ENCODE measurements at regions not wholly inside any gene's neighbourhood (a gene's known extent, or its start where the extent isn't known, plus 50 kb on each side); places are given as distances from the start of the nearest gene placed in this dataset.

DNA sequence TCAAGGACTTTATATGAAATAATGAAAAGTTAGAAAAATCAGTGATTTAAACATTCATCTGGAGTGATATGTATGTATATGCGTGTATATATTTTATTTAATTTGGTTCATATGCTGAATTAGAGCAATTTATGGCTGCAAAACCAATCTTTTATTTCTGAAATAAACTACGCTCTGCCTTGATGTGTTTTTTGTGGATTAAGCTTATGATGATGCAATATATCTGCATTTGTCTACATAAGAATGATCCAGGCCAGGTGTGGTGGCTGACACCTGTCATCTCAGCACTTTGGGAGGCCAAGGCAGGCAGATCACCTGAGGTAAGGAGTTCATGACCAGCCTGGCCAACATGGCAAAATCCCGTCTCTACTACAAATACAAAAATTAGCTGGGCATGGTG is 1842.3 kb upstream of the CDH6 start:
- no peak for DNase-seq

DNA sequence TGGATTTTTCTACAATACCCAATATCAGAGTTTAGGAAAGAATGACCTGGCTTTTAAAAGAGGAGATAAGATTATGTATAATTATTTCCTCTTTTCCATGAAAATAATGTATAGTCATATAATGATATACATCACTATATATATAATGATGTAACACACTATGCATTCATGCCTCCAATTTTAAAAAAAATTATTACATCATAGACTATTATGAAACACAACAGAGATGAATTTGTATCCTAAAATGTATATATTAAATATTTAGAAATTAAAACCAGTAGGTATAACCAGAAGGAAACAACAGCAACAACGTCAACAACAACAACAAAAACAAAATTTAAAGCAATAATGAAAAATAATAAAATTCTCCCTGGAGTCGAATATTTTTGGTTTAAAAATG is 1856.5 kb upstream of the CDH6 start:
- no peak for DNase-seq

DNA sequence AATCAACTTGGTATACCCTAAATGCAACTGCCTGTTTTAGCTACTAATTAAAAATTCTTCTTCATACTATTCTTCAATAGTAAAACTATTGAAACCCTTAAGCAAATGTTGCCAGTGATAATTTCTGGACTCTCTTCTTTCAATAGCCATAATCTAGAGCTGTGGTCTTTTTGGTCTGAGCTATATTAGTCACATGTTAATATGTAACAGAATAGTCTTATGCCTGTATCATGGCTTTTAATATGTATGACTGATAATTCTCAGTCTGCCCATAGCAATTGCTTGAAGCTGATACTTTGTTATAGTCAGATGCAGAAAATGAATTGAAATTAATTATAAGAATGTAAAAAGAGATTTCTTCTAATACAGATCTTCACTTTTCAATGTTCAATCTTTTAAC is 1871.9 kb upstream of the CDH6 start:
- no peak for DNase-seq

DNA sequence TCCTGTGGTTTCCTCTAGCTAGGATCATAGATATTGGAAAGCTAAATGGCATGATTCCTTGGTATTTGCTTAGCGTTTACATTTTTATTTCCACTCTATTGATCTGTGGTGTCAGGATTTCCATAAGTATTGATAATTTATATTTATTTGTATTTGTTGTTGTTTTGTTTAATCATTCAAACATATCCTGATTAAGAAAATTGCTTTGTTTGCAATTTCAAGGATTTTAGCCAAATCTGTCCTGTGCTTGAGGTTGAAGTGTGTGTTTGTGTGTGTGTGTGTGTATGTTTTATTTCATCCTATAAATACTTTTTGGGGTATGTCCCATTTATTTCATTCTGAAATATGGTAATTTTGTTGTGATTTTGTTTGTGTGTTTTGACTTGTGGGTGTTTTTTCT is 1884.1 kb upstream of the CDH6 start:
- DNase-seq: no peak

DNA sequence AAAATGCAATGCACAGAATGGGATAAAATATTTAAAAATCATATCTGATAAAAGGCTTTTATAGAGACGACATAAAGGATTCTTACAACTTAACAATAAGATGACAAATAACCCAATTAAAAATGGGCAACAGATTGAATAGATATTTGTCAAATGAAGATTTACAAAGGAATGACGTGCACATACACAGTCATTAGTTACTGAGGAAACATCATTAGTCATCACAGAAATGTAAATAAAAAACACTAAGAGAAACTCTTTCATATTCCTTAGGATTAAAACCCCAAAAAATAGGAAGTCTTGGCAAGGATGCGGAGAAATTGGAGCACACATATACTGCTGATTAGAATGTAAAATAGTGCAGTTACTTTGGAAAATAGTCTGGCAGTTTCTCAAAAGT is 1886.0 kb upstream of the CDH6 start:
- DNase-seq: no peak

DNA sequence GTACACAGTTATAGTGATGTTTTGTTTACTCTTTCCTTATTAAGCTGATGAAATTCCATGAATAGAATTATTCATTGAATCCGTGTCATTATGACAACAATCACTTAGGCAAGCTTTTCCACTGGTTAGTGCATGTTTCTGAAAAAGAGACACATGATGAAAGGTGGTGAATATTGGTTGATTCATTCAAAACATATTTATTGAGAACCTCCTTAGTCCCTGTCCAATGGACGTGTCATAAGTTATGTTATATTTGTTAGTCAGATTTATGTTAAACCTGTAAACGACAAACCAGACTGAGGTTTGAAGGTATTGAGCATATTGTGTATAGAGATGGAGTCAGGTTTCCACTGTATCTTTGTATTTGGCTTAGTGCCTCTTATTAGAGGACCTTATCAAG is 1888.9 kb upstream of the CDH6 start:
- no peak for DNase-seq

DNA sequence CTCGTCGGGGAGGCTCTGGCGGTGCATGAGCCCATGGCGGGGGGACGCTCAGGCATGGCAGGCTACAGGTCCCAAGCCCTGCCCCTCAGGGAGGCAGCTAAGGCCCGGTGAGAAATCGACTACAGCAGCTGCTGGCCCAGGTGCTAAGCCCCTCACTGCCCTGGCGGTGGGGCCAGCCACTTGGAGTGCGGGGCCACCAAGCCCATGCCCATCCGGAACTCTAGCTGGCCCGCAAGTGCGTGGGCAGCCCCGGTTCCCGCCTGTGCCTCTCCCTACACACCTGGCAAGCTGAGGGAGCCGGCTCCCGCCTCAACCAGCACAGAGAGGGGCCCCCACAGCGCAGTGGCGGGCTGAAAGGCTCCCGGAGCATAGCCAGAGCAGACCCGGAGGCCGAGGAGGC is 1896.9 kb upstream of the CDH6 start:
- DNase-seq: no peak

DNA sequence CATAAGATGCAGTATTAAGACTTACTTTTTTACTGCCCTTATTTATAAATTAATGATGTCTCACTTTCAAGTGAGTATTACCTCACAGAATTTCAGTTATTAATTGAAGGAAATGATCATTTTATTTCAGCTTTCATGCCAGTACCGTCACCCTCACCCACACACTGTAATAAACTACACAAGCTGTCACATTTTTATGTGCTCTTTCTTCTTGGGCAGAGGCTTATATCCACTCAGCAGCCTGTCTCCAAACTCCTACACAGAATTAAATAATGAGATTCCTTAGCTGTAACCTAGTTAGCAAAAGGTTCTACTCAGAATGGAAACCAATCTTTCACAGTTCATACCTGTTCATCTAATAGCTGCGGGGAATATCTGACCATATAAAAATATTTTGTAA is 1915.8 kb upstream of the CDH6 start:
- no peak for DNase-seq

DNA sequence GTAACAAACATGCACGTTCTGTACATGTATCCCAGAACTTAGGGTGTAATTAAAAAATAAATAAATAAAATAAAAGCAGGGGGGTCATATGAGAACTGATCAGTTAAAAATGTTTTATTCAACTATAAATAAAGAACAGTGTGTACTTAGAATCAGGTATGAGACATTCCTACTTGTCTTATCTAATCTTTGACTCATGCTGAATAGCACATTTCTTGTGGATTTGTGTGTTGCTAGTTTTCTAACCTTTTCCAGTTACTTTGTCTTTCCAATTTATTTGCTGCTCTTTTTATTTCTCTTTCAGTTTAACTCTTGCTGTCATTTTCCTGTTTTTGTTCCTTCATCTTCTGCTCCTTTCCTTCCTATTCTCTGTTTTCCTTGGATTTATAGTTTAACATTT is 1917.1 kb upstream of the CDH6 start:
- no peak for DNase-seq

DNA sequence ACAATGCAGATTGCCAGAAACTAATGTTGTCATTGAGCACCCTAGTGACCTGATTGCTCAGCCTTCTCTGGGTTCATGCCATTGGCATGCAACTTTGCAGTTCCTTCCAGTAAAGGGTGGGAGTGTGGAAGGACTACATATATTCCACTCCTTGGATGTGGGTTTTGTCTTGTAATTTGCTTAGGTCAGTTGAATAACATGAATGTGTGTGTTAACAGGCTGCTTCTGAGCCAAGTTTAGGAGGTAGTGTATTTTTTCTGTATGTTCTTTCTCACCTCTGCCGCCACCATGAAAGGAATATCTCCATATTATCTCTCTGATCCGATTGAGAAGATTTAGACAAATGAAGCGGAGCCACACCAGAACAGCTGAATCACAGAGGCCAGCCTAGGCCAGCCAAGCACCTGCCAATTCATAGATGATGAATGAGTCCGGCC is 1929.6 kb upstream of the CDH6 start:
- no peak for DNase-seq

DNA sequence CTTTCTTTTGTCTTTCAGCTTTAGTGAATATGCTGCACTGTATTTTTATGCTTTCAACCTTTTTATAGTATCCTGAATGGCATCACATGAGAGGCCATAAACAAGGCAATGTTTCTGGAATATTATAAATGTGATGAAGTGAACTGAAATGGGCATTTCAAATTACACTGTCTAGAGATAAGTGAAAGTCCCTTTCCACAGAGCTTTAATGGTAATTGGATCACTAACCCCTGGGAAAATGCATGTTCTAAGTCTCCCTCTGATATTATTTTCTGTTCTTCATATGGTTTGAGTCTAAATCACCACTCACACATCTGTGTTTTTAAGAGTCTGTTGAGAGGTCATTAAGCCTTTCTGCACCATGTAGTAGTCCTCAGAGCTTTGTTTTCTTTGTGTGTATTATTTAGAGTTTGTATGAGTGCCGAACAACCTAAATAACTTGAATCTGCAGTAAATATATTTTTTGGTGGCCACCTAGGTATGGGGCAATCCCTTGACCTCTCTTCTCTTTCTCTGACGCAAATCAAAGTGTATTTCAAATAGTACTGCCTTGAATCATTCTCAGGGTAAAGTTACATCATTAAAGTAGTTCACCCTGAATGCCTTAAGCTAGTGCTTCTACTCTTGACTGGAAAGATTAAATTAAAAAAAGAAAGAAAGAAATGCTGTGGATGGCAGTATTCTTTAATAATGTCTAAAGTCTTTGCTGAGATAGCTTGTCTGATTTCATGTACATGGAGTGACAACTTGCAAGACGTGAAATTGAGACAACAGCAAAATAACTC is 1931.0 kb upstream of the CDH6 start:
- no peak for DNase-seq

DNA sequence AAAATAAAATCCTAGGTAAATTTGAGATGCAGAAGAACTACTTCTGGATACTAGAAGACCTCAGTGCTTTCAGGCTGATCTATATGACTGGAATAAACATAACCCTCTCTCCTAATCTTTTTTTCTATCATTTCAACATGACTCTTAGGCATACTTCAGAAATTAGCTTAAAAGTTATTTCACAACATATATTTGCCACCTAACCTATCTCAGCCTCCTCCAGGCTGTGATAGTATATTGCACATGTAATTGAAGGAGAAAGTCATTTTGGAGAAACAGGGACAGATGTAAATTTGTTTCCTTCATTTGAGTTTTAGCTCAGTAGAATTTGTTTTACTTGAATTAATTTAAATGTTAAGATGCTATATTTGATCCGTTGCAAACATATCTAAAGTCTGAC is 1932.3 kb upstream of the CDH6 start:
- DNase-seq: no peak

DNA sequence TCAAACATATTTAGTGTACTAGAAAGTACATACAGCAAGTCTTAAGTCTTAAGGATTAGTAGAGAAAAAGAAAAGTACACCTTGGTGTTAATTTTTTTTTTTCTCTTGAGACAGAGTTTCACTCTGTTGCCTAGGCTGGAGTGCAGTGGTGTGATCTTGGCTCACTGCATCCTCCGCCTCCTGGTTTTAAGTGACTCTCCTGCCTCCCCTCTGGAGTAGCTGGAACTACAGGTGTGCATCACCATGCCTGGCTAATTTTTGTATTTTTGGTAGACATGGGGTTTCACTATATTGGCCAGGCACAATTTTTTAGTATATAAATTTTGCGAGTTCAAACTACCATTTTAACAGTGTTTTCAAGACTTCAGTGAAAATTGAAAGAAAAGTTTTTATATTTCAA is 1941.1 kb upstream of the CDH6 start:
- DNase-seq: no peak

DNA sequence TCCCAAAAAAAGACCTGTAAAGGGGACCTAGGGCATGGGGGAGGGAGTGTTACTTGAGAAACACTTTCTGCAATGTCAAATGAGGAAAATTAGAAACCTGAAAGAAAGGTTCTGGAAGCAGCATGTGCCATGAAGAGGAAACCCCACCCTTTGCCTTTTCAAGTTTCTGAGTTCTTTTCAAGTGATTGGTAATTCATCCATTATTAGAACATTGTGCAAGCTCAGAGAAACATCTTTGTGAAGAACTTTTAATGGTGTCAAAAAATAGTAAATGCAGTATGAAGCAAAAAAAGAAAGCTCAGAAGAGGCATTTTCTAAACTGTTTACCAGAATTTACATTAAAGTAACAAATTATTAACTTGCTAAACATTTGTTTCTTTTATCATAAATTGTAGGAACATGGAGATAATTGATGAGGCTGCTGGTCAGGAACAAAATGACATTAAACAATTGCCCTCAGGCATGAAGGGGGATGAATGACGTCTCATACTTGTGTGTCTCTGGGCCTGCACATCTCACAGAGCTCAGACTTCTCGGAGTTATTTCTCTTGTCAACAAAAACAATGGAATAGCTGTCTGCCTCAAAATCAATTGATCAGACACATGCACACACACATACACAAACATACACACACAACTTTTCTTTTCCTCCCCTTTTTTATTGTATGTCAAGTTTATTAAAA is 1946.0 kb upstream of the CDH6 start:
- DNase-seq: no peak

DNA sequence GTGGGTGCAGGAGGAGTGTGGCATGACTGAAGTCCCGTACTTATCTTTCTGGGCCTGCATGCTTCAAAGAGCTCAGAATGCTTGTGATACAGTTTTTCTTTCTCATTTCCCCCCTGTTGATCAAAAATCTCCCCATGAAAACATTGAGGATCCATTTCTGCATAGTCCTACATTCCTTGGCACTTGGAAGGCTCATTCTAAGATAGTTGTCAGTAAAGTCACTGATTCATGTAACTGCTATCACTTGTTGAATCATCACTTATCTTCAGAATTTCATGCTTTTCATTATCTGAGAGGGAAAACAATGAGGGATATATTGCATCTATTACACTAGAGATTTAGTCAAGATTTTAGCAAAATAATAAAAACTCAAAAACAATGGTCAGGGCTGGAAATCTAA is 1953.1 kb upstream of the CDH6 start:
- no peak for DNase-seq

DNA sequence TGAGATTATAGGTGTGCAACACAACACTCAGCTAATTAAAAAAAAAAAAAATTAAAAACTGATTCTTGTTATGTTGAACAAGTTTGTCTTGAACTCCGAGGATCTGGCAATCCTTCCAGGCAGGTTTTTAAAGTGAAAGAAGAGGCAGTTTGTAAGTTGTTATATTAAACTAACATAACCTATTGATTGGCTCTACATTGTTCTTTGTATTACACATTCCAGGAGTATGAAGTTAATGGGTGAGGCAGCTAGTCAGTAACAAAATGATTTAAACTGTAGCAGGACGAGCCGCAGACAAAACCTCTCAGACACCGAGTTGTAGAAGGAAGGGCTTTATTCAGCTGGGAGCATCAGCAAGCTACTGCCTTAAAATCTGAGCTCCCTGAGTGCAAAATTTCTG is 1953.9 kb upstream of the CDH6 start:
- no peak for DNase-seq

DNA sequence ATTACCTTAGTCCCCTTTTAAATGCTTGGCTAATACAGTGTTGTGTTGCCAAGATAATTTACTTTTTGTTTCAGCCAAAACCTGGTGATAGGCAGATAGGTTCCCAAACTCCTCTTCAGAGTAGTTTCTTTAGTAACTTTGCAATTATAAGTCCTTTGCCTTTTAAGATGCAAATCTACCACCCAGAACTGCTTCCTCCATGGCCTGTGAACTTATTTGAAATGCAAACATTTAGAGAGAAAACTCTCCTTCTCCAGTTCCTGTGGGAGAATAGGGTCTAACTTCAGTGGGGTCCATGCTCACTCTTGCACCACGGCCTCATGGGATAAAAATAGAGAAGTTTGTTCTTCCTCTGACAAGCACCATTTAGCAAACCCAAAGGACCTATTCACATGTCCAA is 1955.4 kb upstream of the CDH6 start:
- no peak for DNase-seq

DNA sequence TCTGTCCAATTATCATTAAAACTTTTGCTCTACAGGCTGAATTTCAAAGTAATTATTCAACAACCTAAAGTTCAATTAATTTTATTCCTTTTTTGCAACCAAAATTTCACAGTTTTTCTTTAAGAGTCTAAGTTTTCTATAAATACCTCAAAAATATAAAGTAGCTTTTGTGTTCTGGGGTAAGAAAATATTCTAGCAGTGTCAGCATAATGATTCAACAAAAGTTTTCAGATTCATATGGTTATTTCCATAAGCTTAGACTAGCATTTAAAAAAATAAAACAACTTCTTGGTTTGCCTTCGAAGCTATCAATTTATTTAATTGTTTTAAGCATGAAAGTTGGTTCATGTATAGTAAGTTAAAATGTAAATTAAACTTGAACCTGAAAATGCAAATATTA is 1962.3 kb upstream of the CDH6 start:
- no peak for DNase-seq

DNA sequence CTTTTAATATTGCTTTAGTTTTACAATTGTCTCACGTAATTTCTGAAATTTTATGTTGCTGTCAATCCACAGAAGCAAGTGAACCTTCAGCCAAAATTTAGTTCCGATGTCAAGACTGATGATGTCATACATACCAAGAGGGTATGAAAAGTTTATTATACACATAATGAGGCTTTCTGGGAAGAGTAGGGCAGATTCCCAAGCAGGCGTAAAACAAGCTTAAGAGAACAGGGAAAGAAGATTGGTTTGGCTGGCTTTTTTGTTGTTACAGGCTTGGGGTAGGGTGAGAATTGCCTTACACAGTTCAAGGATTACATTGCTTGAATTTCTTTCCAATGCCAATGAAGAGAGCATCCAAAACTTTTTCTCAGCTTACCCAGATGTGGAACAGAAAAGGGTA is 1962.9 kb upstream of the CDH6 start:
- no peak for DNase-seq

DNA sequence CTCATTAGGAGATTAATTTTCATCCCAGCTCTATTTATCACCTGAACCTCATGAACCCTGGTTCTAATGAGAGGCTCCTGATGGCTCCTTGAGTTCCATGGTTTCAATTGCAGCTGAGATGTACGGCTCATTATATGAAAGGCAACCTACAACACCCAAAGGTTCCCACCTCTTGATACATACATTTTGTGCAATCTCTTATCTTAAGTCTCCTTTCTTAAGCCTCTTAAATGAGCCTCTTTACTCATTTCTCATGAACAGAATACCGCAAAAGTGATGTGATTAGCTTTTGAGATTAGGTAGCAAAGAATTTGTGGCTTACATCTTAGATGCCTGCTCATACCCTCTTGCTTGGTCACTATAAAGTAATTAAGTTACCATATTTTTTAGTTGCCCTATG is 1964.0 kb upstream of the CDH6 start:
- DNase-seq: no peak

DNA sequence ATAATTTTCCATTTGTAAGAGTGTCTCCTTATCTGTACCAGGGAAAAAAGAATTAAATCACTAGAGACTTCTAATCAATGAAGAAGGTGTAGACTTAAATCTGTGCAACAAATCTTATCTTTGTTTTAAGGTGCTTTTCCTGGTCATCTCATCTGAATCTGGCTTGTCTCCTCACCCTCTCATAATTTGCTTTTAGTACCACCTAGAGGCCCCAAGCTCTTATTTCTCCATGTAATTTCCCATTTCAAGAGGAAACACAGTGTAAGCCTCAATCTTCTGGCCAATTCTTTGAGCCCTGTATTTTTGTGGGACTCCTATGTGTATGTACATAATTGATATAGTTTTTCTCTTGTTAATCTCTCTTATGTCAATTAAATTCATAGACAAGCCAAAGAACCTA is 1975.3 kb upstream of the CDH6 start:
- no peak for DNase-seq

DNA sequence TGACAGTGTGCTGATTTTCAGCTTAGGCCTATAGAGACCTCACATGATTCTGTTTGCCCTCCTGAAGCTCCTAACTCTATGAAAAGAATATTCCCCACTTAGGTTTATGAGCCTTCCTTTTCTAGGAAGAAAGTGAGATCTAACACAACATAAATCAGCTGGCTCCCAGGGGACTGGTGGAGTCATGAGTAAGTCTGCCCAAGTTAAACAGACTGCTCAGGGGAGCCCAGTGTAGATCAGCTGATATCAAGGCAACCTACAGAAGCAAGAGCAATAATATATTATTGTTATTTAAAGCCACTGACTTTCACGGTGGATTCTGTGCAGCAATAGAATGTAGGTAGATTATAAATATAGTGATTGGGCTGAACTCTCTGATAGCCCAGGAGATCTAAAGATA is 1978.6 kb upstream of the CDH6 start:
- no peak for DNase-seq

DNA sequence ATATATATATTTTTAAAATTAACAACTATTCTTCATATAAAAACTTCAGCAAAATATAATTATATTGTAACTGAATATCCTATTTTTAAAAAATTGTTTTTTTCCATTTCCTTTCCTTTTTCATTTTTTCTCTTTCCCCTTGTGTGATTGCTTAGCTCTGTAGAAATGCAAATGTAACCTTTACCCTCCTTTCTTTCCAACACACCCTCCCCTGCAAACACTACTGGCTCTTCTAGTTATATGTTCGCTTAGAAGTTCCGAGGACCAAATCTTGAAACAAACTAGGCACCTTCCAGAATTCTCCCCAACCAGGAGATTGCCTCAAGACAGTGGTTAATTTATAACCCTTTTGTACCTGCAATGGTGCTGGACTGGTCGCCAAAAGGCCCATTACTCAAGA is 1980.0 kb upstream of the CDH6 start:
- DNase-seq: no peak

DNA sequence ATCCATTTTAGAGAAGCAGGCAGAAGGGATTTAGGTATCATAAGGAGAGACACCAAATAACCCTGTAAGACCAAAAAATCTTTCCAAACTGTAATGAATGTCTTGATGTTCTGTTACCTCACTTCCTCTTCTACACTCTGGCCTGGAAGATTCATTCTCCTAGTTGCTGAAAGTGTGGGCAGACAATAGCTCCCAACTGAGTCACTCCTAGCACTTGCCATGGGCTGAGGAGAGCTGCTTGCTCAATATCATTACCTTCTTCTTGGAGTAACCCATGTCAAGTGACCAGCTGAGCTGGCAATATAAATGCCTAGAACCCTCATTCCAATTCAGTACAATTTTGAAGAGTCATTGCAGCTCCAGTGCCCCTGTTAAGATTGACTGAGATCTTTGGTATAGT is 1985.5 kb upstream of the CDH6 start:
- DNase-seq: no peak

DNA sequence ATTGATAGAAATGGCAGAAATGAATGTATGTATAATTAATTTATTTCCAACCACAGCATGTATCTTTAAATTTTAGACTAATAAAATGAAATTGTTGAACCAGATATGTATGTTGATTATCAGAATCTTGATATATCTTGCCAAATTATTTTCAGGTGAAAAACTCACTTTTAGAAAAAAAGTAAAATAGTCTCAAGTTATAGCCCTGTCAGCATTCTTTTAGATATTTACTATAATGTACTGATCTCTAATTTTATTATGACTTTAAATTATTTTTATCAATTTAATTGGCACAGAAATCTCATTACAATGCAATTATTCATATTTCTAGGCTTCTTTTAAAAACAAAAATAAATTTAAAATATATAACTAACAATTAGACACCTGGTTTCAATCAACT is 1990.4 kb upstream of the CDH6 start:
- DNase-seq: no peak

All from MV-4-11 (cell line).